Endothelial cell of umbilical vein (primary cell): ENCODE measurements at regions not wholly inside any gene's neighbourhood (a gene's known extent, or its start where the extent isn't known, plus 50 kb on each side); places are given as distances from the start of the nearest gene placed in this dataset.

Experiments
- BruUV-seq: library from RNA; stranded (reverse); fragments of 400-500 nt; replicated peaks from 2 replicates; lab custom pipeline; 2021; lab: Mats Ljungman, UMichigan
- CTCF ChIA-PET: fragments of 300-600, 350-600 bp; sonication (Branson Sonifier 250); formaldehyde crosslinking; loops from one replicate; lab custom pipeline; 2021; ENCODE audit warnings: antibody characterized with exemption, inconsistent platforms; lab: Charles Lee
- POLR2A ChIA-PET: fragments of 300-600, 350-600 bp; sonication (Branson Sonifier 250); formaldehyde crosslinking; loops from one replicate; lab custom pipeline; 2021; ENCODE audit warnings: antibody characterized with exemption, inconsistent platforms; lab: Charles Lee
- DNase-seq: peaks from one replicate; pipeline ENCODE4 v3.0.0-alpha.2; 2011; ENCODE audit warnings: low read depth, low spot score
- FAIRE-seq: peaks from 2 replicates; lab custom pipeline; 2011; peaks lifted over from hg19 to GRCh38; lab: Jason Lieb, UNC
- H2AFZ ChIP-seq: 2 replicates; pipeline ENCODE4 v1.6.0; 2012; ENCODE audit warnings: low read depth, low read length, control low read depth, inconsistent platforms
- H3K27ac ChIP-seq: 2 replicates; pipeline ENCODE4 v1.5.1; 2011; ENCODE audit warnings: low read depth, mild to moderate bottlenecking, control low read depth, low read length, moderate library complexity; ENCODE audit not compliant: insufficient read depth
- H3K27me3 ChIP-seq, 2 experiments: 2 replicates each; pipeline versions ENCODE4 v1.6.0 to v1.6.1; 2011; ENCODE audit warnings: low read length in 2 of 2, mixed read lengths in 1 of 2; ENCODE audit not compliant: control insufficient read depth in 2 of 2, insufficient read depth in 2 of 2
- H3K36me3 ChIP-seq, 2 experiments: 2 replicates in 1 of 2; 3 replicates in 1 of 2; pipeline ENCODE4 v1.5.1; 2011; ENCODE audit warnings: low read length in 2 of 2, mild to moderate bottlenecking in 1 of 2, moderate library complexity in 1 of 2; ENCODE audit not compliant: control insufficient read depth in 2 of 2, insufficient read depth in 2 of 2; ENCODE audit errors: extremely low read depth in 1 of 2
- H3K4me1 ChIP-seq: 3 replicates; pipeline ENCODE4 v1.5.1; 2011; ENCODE audit warnings: mild to moderate bottlenecking, low read length; ENCODE audit not compliant: control insufficient read depth, insufficient read depth; ENCODE audit errors: extremely low read depth
- H3K4me2 ChIP-seq: 2 replicates; pipeline ENCODE4 v1.6.1; 2011; ENCODE audit warnings: low read length, control low read depth, mixed read lengths; ENCODE audit not compliant: insufficient read depth
- H3K4me3 ChIP-seq, 3 experiments: fragments of 200-600 bp in 1 of 3; sonication (generic), shearing (Covaris generic) in 1 of 3; replicated peaks in 1 of 3; 2 replicates each; pipeline ENCODE4 v1.5.1; 2011 to 2016; ENCODE audit warnings: control low read depth in 3 of 3, low read length in 3 of 3, mild to moderate bottlenecking in 2 of 3, inconsistent platforms in 1 of 3, low read depth in 1 of 3, moderate library complexity in 1 of 3; ENCODE audit not compliant: insufficient read depth in 1 of 3
- H3K79me2 ChIP-seq: 2 replicates; pipeline ENCODE4 v1.6.0; 2012; ENCODE audit warnings: low read length, inconsistent platforms; ENCODE audit not compliant: control insufficient read depth, insufficient read depth
- H3K9ac ChIP-seq: replicated peaks from 2 replicates; pipeline ENCODE3; 2011; ENCODE audit warnings: low read length, control low read depth; ENCODE audit not compliant: insufficient read depth; ENCODE audit errors: extremely low read depth
- H3K9me1 ChIP-seq: replicated peaks from 3 replicates; pipeline ENCODE4 v1.6.0; 2011; ENCODE audit warnings: mild to moderate bottlenecking, low read length; ENCODE audit not compliant: control insufficient read depth, insufficient read depth; ENCODE audit errors: extremely low read depth
- H3K9me3 ChIP-seq: replicated peaks from 2 replicates; pipeline ENCODE4 v1.5.1; 2012; ENCODE audit warnings: low read length, inconsistent platforms; ENCODE audit not compliant: control insufficient read depth, insufficient read depth
- H4K20me1 ChIP-seq: replicated peaks from 2 replicates; pipeline ENCODE3; 2011; ENCODE audit warnings: mild to moderate bottlenecking, low read length; ENCODE audit not compliant: control insufficient read depth, insufficient read depth; ENCODE audit errors: extremely low read depth
- FOS ChIP-seq: IDR thresholded peaks from 2 replicates; pipeline ENCODE4 v1.6.1; 2011; ENCODE audit warnings: mild to moderate bottlenecking, low read length, moderate library complexity, borderline replicate concordance; ENCODE audit not compliant: insufficient read depth
- GATA2 ChIP-seq: IDR thresholded peaks from 2 replicates; pipeline ENCODE4 v1.7.0; 2011; ENCODE audit warnings: low read depth, mild to moderate bottlenecking, moderate library complexity, mixed read lengths, low read length; ENCODE audit not compliant: insufficient read length, insufficient read depth
- JUN ChIP-seq: IDR thresholded peaks from 2 replicates; pipeline ENCODE4 v1.6.1; 2011; ENCODE audit warnings: borderline replicate concordance, low read depth; ENCODE audit not compliant: insufficient read length, insufficient read depth
- MAX ChIP-seq: IDR thresholded peaks from 2 replicates; pipeline ENCODE4 v1.6.1; 2011; ENCODE audit not compliant: insufficient read depth, insufficient read length
- MYC ChIP-seq: IDR thresholded peaks from one replicate; pipeline ENCODE4 v1.6.1; 2011; ENCODE audit warnings: mild to moderate bottlenecking, low read depth, low read length
- POLR2A ChIP-seq: IDR thresholded peaks from 2 replicates; pipeline ENCODE4 v1.6.1; 2012; ENCODE audit warnings: low read depth, mild to moderate bottlenecking, control low read depth, low read length
- POLR2AphosphoS5 ChIP-seq: IDR thresholded peaks from 2 replicates; pipeline ENCODE4 v1.6.1; 2012; ENCODE audit warnings: low read depth, mild to moderate bottlenecking, control low read depth, low read length, moderate library complexity; ENCODE audit not compliant: insufficient read depth
- dilution Hi-C: fragments of 300-500 bp; cut with MboI; formaldehyde crosslinking; loops from one replicate; pipeline ENCODE4 v1.15.0; 2019; ENCODE audit warnings: low sequenced_read_pairs; ENCODE audit not compliant: extremely low pct_ligation_motif_present
- intact Hi-C: fragments of 100-400 bp; cut with micrococcal nuclease; formaldehyde crosslinking; loops from one replicate; pipeline ENCODE4 v1.10.0; 2022
- TF ChIP-seq, protein P1 (sequence below), 2 donors: IDR thresholded peaks; 1 replicate in 1 of 2; 2 replicates in 1 of 2; pipeline ENCODE4 v1.5.1; 2011; ENCODE audit warnings: low read length in 2 of 2, mild to moderate bottlenecking in 2 of 2, moderate library complexity in 2 of 2, control low read depth in 1 of 2, inconsistent platforms in 1 of 2, low read depth in 1 of 2; ENCODE audit not compliant: insufficient read depth in 1 of 2; ENCODE audit errors: extremely low read depth in 1 of 2

DNA sequence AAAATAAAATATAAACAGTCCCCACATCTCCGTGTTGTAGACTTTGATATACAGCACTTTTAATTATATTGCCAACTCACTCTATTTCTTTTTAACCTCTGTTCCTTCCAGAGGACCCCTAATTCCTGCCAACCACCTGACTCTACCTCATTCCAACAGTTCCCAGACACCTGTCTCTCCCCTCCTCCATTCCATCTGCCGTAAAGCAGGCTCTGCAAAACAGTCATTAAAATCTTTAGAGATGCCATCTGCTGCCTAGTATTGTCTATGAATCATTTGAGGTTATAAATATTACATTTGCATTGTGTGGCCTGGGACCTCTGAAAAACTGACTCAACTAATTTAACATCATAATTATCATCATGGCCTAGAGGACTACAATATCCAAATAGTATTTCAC is 148.8 kb upstream of the DCN start:
- Histone ChIP-seq H3K36me3 (no peaks in the 10 kb centered on the region), H3K9me3 (no peaks in the 10 kb centered on the region), H2AFZ (no peak overlapping the region), H3K79me2 (no peaks in the 10 kb centered on the region), H4K20me1 (no peaks in the 10 kb centered on the region), H3K9me1 (no peaks in the 10 kb centered on the region), H3K9ac (no peak overlapping the region), H3K4me1 (no peaks in the 10 kb centered on the region), H3K4me3 (no peak overlapping the region), H3K27ac (no peak overlapping the region), H3K27me3 (no peaks in the 10 kb centered on the region), H3K4me2 (no peak overlapping the region)
- ChIA-PET CTCF (interaction anchor here (0.8 to 1.9 kb wide), 5 partner anchors 13 to 387 kb away, joined by 3 to 10 read pairs (median 4); no protein-coding TSS in a partner anchor), POLR2A (no interaction called here)
- FAIRE-seq (no peak), DNase-seq (no peak)
- dilution Hi-C loops = no loop called here
- BruUV-seq = no TSS peak
- intact Hi-C loops = no loop called here
- no peak for TF ChIP-seq POLR2AphosphoS5
- TF ChIP-seq JUN = no peak
- TF ChIP-seq, protein P1, sequence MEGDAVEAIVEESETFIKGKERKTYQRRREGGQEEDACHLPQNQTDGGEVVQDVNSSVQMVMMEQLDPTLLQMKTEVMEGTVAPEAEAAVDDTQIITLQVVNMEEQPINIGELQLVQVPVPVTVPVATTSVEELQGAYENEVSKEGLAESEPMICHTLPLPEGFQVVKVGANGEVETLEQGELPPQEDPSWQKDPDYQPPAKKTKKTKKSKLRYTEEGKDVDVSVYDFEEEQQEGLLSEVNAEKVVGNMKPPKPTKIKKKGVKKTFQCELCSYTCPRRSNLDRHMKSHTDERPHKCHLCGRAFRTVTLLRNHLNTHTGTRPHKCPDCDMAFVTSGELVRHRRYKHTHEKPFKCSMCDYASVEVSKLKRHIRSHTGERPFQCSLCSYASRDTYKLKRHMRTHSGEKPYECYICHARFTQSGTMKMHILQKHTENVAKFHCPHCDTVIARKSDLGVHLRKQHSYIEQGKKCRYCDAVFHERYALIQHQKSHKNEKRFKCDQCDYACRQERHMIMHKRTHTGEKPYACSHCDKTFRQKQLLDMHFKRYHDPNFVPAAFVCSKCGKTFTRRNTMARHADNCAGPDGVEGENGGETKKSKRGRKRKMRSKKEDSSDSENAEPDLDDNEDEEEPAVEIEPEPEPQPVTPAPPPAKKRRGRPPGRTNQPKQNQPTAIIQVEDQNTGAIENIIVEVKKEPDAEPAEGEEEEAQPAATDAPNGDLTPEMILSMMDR (IDR thresholded peaks at IDR 0.05; ENCODE audit: extremely low read depth in 1 of 2, insufficient read depth in 1 of 2, low read depth in 1 of 2, low read length in 2 of 2) = no peak
- TF ChIP-seq MAX = no peak
- TF ChIP-seq FOS = no peak
- TF ChIP-seq MYC = no peak
- no peak for TF ChIP-seq POLR2A
- no peak for TF ChIP-seq GATA2
